Effector memory CD8-positive, alpha-beta T cell (primary cell): ENCODE measurements at regions not wholly inside any gene's neighbourhood (a gene's known extent, or its start where the extent isn't known, plus 50 kb on each side); places are given as distances from the start of the nearest gene placed in this dataset.

Experiments used
- ATAC-seq: fragments of 150-1000 bp; cut with Tn5 transposase; replicated peaks from 2 replicates; pipeline ENCODE4 v1.10.0; 2021; ENCODE audit warnings: mild to moderate bottlenecking, moderate library complexity
- DNase-seq, 3 experiments: peaks; one replicate each; pipeline ENCODE4 v3.0.0; 2021
- H3K27ac Mint-ChIP-seq, 2 donors: one replicate each; pipeline ENCODE4 v1.8.0; 2022; ENCODE audit warnings: mild to moderate bottlenecking in 2 of 2, mixed read lengths in 2 of 2, moderate library complexity in 2 of 2
- H3K27me3 Mint-ChIP-seq, 2 donors: one replicate each; pipeline ENCODE4 v1.8.0; 2022; ENCODE audit warnings: mixed read lengths in 2 of 2
- H3K36me3 Mint-ChIP-seq: one replicate; pipeline ENCODE4 v1.8.0; 2022; ENCODE audit warnings: mild to moderate bottlenecking, moderate library complexity, mixed read lengths; ENCODE audit not compliant: insufficient read depth
- H3K4me1 Mint-ChIP-seq, 2 donors: one replicate each; pipeline ENCODE4 v1.8.0; 2022; ENCODE audit warnings: low read depth in 2 of 2, mixed read lengths in 2 of 2
- H3K4me3 Mint-ChIP-seq, 2 donors: one replicate each; pipeline ENCODE4 v1.8.0; 2022; ENCODE audit warnings: mild to moderate bottlenecking in 2 of 2, mixed read lengths in 2 of 2, moderate library complexity in 2 of 2
- H3K9me3 Mint-ChIP-seq, 2 donors: one replicate each; pipeline ENCODE4 v1.8.0; 2022; ENCODE audit warnings: mixed read lengths in 2 of 2

DNA sequence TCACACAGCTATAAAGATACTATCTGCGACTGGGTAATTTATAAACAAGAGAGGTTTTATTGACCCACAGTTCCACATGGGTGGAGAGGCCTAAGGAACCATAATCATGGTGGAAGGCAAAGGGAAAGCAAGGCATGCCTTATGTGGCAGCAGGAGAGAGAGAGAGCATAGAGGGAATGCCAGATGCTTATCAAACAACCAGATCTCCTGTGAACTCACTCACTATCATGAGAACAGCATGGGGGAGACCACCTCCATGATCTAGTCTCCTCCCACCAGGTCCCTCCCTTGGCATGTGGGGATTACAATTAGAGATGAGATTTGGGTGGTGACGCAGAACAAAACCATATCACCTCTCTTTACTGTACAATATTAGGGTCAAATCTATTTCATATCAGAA is 1101.6 kb upstream of the RAG2 start:
- H3K4me3 Mint-ChIP-seq: no peak overlapping the region
- no peaks in the 10 kb centered on the region for H3K4me1 Mint-ChIP-seq
- no peaks in the 10 kb centered on the region for H3K27me3 Mint-ChIP-seq
- H3K27ac Mint-ChIP-seq: no peak overlapping the region
- H3K36me3 Mint-ChIP-seq: no peaks in the 10 kb centered on the region
- peaks cover 8 to 22% of the 10 kb centered on the region in 2 donors for H3K9me3 Mint-ChIP-seq
- DNase-seq (no peak), ATAC-seq (no peak)

- DNase-seq (no peak), ATAC-seq (no peak)
- Mint-ChIP-seq H3K27me3 (no peaks in the 10 kb centered on the region), H3K4me1 (no peaks in the 10 kb centered on the region), H3K36me3 (no peaks in the 10 kb centered on the region), H3K9me3 (peaks cover 7 to 16% of the 10 kb centered on the region in 2 donors), H3K27ac (no peak overlapping the region), H3K4me3 (no peak overlapping the region)
Measured at GRCh38 chr11:37695283-37695682, 1097.2 kb upstream of the RAG2 start.

DNA sequence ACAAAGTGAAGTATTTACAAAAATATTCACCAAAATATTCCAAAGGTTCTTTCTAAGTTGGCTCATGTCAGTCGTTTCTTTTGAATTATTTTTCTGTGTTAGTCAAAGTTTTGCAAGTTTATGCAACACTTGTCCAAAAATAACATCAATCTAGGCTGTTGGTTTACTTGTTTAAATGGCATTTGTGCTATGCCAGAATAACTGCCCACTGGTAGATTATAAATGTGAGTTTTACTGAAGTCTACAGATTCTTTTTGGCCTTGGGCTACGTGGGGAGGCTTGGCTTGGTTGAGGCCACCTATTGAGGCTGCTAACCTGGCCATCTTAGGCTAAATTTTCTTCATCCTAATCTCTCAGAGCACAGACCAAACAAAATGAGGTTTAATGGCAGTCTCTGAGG is 1091.9 kb upstream of the RAG2 start:
- Mint-ChIP-seq H3K9me3 (peaks cover 0 to 11% of the 10 kb centered on the region in 2 donors), H3K4me1 (no peaks in the 10 kb centered on the region), H3K27ac (no peak overlapping the region), H3K27me3 (no peaks in the 10 kb centered on the region), H3K36me3 (no peaks in the 10 kb centered on the region), H3K4me3 (no peak overlapping the region)
- ATAC-seq (no peak), DNase-seq (no peak)

- H3K27me3 Mint-ChIP-seq: no peaks in the 10 kb centered on the region
- no peaks in the 10 kb centered on the region for H3K36me3 Mint-ChIP-seq
- H3K4me1 Mint-ChIP-seq: no peaks in the 10 kb centered on the region
- ATAC-seq (no peak), DNase-seq (no peak)
- H3K27ac Mint-ChIP-seq: no peak overlapping the region
- no peak overlapping the region for H3K4me3 Mint-ChIP-seq
- peaks cover 0 to 6% of the 10 kb centered on the region in 2 donors for H3K9me3 Mint-ChIP-seq
Measured at GRCh38 chr11:37688456-37688855, 1090.4 kb upstream of the RAG2 start.

DNA sequence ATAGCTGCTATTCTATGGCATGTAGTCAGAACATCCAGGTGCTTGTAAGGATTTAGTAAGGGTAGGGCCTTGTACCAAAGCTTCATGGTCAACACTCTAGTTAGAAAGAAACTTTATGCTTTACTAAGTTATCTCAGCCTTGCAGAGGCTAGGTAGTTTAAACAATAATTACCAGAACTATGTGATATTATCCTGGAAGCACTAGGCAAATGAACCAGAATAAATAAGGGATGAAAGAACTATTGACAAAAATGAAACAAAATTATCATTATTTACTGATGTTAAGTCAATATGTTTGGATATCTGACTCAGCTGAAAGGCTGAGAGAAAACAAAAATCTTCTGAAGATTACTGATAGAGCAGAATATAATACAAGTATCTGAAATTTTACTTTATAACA is 1089.1 kb upstream of the RAG2 start:
- no peak overlapping the region for H3K4me3 Mint-ChIP-seq
- peaks cover under 1 to 5% of the 10 kb centered on the region in 2 donors for H3K9me3 Mint-ChIP-seq
- H3K27me3 Mint-ChIP-seq: no peaks in the 10 kb centered on the region
- no peak for DNase-seq
- no peak overlapping the region for H3K27ac Mint-ChIP-seq
- no peaks in the 10 kb centered on the region for H3K4me1 Mint-ChIP-seq
- no peaks in the 10 kb centered on the region for H3K36me3 Mint-ChIP-seq
- ATAC-seq: no peak

DNA sequence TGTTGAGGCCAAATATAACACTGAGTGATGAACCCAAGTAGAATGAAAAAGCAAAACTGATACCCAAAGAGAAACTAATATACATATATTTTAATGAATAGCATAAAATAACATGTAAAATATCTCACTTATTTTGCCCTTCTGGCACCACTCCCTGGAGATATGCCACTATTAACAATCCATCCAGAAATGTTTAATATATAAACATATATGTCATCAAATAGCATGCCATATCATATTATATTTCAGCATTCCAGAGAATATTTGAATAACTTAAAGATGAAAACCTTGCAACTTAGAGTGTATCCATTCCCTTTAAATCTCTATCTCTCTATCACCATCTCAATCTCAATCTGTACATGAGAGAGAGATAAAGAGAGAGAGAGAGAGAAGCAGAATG is 1073.3 kb upstream of the RAG2 start:
- Mint-ChIP-seq H3K4me1 (no peaks in the 10 kb centered on the region), H3K36me3 (no peaks in the 10 kb centered on the region), H3K27ac (no peak overlapping the region), H3K4me3 (no peak overlapping the region), H3K27me3 (no peaks in the 10 kb centered on the region), H3K9me3 (peaks cover 9 to 19% of the 10 kb centered on the region in 2 donors)
- ATAC-seq (no peak), DNase-seq (no peak)

- DNase-seq: no peak
- no peak for ATAC-seq
- Mint-ChIP-seq H3K27ac (no peak overlapping the region), H3K36me3 (no peaks in the 10 kb centered on the region), H3K4me3 (no peak overlapping the region), H3K27me3 (no peaks in the 10 kb centered on the region), H3K9me3 (peaks cover 8 to 28% of the 10 kb centered on the region in 2 donors), H3K4me1 (no peaks in the 10 kb centered on the region)
Measured at GRCh38 chr11:37666960-37667359, 1068.9 kb upstream of the RAG2 start.

- Mint-ChIP-seq H3K36me3 (no peaks in the 10 kb centered on the region), H3K27ac (no peak overlapping the region), H3K9me3 (peaks cover 7 to 15% of the 10 kb centered on the region in 2 donors), H3K4me3 (no peak overlapping the region), H3K27me3 (no peaks in the 10 kb centered on the region), H3K4me1 (no peaks in the 10 kb centered on the region)
- ATAC-seq (no peak), DNase-seq (no peak)
Measured at GRCh38 chr11:37657645-37658044, 1059.6 kb upstream of the RAG2 start.

GRCh38 chr11:37647767-37648166 is 1049.7 kb upstream of the RAG2 start:
- no peaks in the 10 kb centered on the region for H3K27me3 Mint-ChIP-seq
- no peaks in the 10 kb centered on the region for H3K36me3 Mint-ChIP-seq
- H3K4me1 Mint-ChIP-seq: no peaks in the 10 kb centered on the region
- H3K27ac Mint-ChIP-seq: no peak overlapping the region
- H3K4me3 Mint-ChIP-seq: no peak overlapping the region
- peaks cover 7 to 22% of the 10 kb centered on the region in 2 donors for H3K9me3 Mint-ChIP-seq
- no peak for ATAC-seq
- no peak for DNase-seq

DNA sequence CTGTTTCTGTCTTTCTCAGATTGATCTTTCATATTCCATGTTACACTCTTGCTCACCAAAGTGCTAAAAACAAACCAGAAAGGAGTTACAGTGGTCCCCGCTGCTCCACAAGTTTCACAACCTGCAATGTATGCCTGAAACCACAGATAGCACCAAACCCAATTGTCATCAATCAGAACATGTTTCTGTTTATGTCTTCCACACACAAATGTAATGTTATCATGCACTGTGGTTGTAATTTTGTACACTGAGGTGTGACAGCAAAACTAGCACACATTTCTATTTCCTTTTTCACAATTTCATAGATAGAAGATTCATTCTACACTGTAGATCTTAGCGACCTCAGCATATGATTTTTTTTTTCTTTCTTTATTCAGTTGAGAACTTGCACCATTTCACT is 1045.9 kb upstream of the RAG2 start:
- no peak overlapping the region for H3K27ac Mint-ChIP-seq
- peaks cover 0 to 9% of the 10 kb centered on the region in 2 donors for H3K9me3 Mint-ChIP-seq
- no peaks in the 10 kb centered on the region for H3K27me3 Mint-ChIP-seq
- ATAC-seq (no peak), DNase-seq (no peak)
- no peaks in the 10 kb centered on the region for H3K4me1 Mint-ChIP-seq
- H3K36me3 Mint-ChIP-seq: no peaks in the 10 kb centered on the region
- H3K4me3 Mint-ChIP-seq: no peak overlapping the region

DNA sequence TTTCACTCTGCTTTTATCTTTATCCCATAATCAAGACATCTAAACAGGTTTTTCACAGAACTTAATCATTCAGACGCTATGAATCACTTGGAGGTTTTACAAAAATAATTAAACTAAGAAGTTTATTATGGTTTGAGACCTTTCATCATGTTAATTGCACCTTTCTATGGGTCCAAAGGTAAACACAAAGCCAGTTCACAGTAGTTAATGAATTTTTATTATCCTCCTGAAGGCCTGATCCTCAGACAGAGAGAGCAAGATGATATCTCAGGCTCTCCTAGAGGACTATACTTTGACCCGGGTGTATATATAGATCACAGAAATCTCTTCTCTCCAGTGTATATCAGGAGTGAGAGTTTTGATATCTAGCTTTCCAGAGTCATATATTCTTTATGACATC is 1044.3 kb upstream of the RAG2 start:
- ATAC-seq (no peak), DNase-seq (no peak)
- Mint-ChIP-seq H3K9me3 (peaks cover 0 to 9% of the 10 kb centered on the region in 2 donors), H3K36me3 (no peaks in the 10 kb centered on the region), H3K27me3 (no peaks in the 10 kb centered on the region), H3K4me1 (no peaks in the 10 kb centered on the region), H3K4me3 (no peak overlapping the region), H3K27ac (no peak overlapping the region)

DNA sequence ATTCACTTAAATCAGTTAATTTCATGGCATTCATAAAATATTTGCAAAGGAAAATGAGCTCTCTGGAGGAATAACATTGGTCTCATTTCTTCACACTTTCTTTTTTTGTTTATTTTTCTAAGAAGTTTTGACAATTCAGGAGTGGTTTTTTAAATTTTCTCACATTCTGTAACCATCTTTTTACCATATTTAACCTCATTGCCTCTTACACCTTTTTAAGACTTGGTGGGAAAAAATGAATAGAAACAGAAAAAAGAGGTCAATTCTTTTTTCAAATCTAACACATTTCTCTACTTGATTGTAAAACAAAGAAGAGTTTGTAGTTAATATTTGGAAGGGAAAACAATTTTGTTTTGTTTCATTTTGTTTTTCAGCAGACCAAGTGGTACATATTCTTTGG is 1034.7 kb upstream of the RAG2 start:
- ATAC-seq (no peak), DNase-seq (no peak)
- no peak overlapping the region for H3K27ac Mint-ChIP-seq
- H3K4me3 Mint-ChIP-seq: no peak overlapping the region
- no peaks in the 10 kb centered on the region for H3K27me3 Mint-ChIP-seq
- no peaks in the 10 kb centered on the region for H3K36me3 Mint-ChIP-seq
- H3K9me3 Mint-ChIP-seq: peaks cover 7 to 17% of the 10 kb centered on the region in 2 donors
- no peaks in the 10 kb centered on the region for H3K4me1 Mint-ChIP-seq

DNA sequence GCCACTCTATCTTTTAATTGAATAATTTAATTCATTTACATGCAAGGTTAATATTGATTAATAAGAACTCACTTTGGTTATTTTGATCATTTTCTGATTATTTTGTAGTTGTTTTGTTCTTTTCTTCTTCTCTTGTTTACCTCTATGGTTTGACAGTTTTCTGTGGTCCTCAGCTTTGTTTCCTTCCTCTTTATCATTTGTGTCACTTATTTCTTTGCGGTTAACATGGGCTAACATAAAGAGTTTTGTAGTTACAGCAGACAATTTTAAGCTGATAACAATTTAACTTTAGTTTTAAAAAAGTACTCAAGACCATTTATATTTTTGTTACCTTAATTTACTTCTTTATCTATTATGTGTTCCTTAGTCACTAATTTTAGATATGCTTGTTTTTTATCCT is 1032.8 kb upstream of the RAG2 start:
- ATAC-seq (no peak), DNase-seq (no peak)
- H3K4me1 Mint-ChIP-seq: no peaks in the 10 kb centered on the region
- no peak overlapping the region for H3K27ac Mint-ChIP-seq
- peaks cover 9 to 18% of the 10 kb centered on the region in 2 donors for H3K9me3 Mint-ChIP-seq
- no peak overlapping the region for H3K4me3 Mint-ChIP-seq
- H3K36me3 Mint-ChIP-seq: no peaks in the 10 kb centered on the region
- no peaks in the 10 kb centered on the region for H3K27me3 Mint-ChIP-seq

DNA sequence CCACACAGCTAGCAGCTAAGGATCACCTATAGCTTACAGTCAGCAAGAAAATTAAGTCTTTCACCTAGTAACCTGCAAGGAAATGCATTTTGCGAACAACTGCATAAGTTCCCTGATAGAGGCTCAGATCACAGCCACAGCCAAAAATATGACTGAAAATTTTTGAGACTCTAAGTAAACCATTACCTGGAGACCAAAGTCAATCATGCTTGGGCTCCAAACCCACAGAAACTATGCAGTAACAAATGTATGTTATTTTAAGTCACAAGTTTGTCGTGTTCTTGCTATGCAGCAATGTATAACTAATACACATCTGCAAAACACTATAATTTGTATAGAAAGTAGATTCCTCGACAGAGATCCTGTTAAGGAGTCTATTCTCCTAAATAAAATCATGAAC is 1025.7 kb upstream of the RAG2 start:
- Mint-ChIP-seq H3K4me1 (no peaks in the 10 kb centered on the region), H3K27ac (no peak overlapping the region), H3K9me3 (peaks cover 12 to 15% of the 10 kb centered on the region in 2 donors), H3K36me3 (no peaks in the 10 kb centered on the region), H3K27me3 (no peaks in the 10 kb centered on the region), H3K4me3 (no peak overlapping the region)
- no peak for ATAC-seq
- no peak for DNase-seq

DNA sequence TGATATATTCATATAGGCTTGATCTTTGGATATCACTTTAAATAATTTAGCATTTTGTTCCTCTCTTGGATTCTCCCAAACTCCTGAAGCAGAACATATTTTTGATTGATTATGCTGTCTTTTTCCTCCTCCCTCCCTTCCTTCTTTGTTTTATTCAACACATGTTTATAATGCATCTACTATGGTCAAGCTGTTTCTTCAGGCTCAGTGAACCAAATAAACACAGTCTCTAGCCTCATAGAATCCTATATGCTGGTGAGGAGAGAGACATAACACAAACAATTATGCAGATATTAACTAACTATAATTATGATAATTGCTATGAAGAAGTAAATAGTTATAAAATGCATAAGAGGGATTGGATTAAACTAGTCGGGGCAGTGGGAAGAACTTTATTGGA is 1023.6 kb upstream of the RAG2 start:
- H3K27me3 Mint-ChIP-seq: no peaks in the 10 kb centered on the region
- no peaks in the 10 kb centered on the region for H3K4me1 Mint-ChIP-seq
- peaks cover 12 to 23% of the 10 kb centered on the region in 2 donors for H3K9me3 Mint-ChIP-seq
- DNase-seq (no peak), ATAC-seq (no peak)
- H3K4me3 Mint-ChIP-seq: no peak overlapping the region
- H3K27ac Mint-ChIP-seq: no peak overlapping the region
- no peaks in the 10 kb centered on the region for H3K36me3 Mint-ChIP-seq
